ENCODE measurements at regions not wholly inside any gene's neighbourhood (a gene's known extent, or its start where the extent isn't known, plus 50 kb on each side); places are given as distances from the start of the nearest gene placed in this dataset.
"Not testable (repeated sequence)": the region's sequence is repeated elsewhere in the genome, so short reads cannot be mapped to it uniquely, and the experiment has no call there.

- Histone ChIP-seq H3K4me1 (ENCODE audit: control insufficient read depth, insufficient read depth, low read length) (no peaks in the 10 kb centered on the region), H3K4me3 (ENCODE audit: low read length in 2 of 2) (no peak overlapping the region), H3K36me3 (ENCODE audit: control insufficient read depth in 2 of 2, insufficient read depth in 2 of 2, low read length in 2 of 2) (no peaks in the 10 kb centered on the region), H3K27ac (ENCODE audit: low read length) (no peak overlapping the region), H3K9ac (ENCODE audit: low read length in 2 of 2) (no peak overlapping the region), H3K9me3 (ENCODE audit: control insufficient read depth in 2 of 2, low read length in 2 of 2) (no peaks in the 10 kb centered on the region), H3K27me3 (ENCODE audit: control insufficient read depth in 1 of 2, insufficient read depth in 2 of 2, low read length in 2 of 2) (no peaks in the 10 kb centered on the region)
Observed at GRCh38 chr9:117815315-117815714, 111.1 kb downstream of the TLR4 start.

DNA sequence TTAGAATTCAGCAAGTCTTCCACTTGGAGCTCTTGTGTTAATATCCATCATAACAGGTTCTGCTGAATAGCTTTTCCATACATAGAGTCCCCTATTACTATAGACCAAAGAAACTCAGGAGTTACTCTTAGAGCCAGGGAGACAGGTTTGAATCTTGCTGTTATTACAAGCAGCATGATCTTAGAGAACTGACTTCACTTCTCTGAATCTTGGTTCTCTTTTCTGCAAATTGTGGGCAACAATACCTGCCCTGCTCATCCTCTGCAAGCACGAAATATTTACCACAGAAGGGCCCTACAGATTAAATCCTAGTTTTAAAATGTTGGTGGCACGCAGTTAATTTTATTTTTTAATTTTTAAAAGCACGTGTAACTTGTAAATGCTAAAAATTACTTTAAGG, 111.7 kb downstream of the TLR4 start:
- no peaks in the 10 kb centered on the region for H3K27me3 ChIP-seq (ENCODE audit: control insufficient read depth in 1 of 2, insufficient read depth in 2 of 2, low read length in 2 of 2)

DNA sequence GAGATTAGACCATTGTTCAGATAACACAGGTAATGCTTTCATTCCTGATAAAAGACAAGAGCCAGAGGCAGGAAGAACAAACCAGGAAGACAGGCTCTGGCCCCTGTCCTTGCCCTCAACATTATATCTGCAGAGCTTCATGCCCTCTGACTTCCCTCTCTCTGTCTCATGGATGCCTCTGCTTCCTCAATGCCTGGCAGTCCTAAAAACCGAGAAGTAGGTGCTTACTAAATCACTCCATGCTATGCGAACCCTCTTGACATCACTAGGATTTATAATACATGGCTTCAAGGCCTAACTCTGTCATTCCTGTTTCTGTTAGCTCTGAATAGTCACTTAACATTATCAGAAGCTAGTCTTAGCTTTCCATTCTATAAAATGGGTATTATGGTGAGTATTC, 117.8 kb downstream of the TLR4 start:
- Histone ChIP-seq H3K4me1 (ENCODE audit: control insufficient read depth, insufficient read depth, low read length) (no peaks in the 10 kb centered on the region), H3K9ac (ENCODE audit: low read length in 2 of 2) (no peak overlapping the region), H3K36me3 (ENCODE audit: control insufficient read depth in 2 of 2, insufficient read depth in 2 of 2, low read length in 2 of 2) (no peaks in the 10 kb centered on the region), H3K9me3 (ENCODE audit: control insufficient read depth in 2 of 2, low read length in 2 of 2) (no peaks in the 10 kb centered on the region), H3K27me3 (ENCODE audit: control insufficient read depth in 1 of 2, insufficient read depth in 2 of 2, low read length in 2 of 2) (no peaks in the 10 kb centered on the region), H3K4me3 (ENCODE audit: low read length in 2 of 2) (no peak overlapping the region), H3K27ac (ENCODE audit: low read length) (no peak overlapping the region)

More for the DNA sequence above, 111.7 kb downstream of the TLR4 start:
- H3K4me1 ChIP-seq (ENCODE audit: control insufficient read depth, insufficient read depth, low read length): no peaks in the 10 kb centered on the region
- H3K9ac ChIP-seq (ENCODE audit: low read length in 2 of 2): no peak overlapping the region
- H3K36me3 ChIP-seq (ENCODE audit: control insufficient read depth in 2 of 2, insufficient read depth in 2 of 2, low read length in 2 of 2): no peaks in the 10 kb centered on the region
- no peak overlapping the region for H3K4me3 ChIP-seq (ENCODE audit: low read length in 2 of 2)
- no peak overlapping the region for H3K27ac ChIP-seq (ENCODE audit: low read length)
- no peaks in the 10 kb centered on the region for H3K9me3 ChIP-seq (ENCODE audit: control insufficient read depth in 2 of 2, low read length in 2 of 2)

- Histone ChIP-seq H3K4me1 (ENCODE audit: control insufficient read depth, insufficient read depth, low read length) (no peaks in the 10 kb centered on the region), H3K9ac (ENCODE audit: low read length in 2 of 2) (no peak overlapping the region), H3K4me3 (ENCODE audit: low read length in 2 of 2) (no peak overlapping the region), H3K27ac (ENCODE audit: low read length) (no peak overlapping the region), H3K27me3 (ENCODE audit: control insufficient read depth in 1 of 2, insufficient read depth in 2 of 2, low read length in 2 of 2) (no peaks in the 10 kb centered on the region), H3K36me3 (ENCODE audit: control insufficient read depth in 2 of 2, insufficient read depth in 2 of 2, low read length in 2 of 2) (no peaks in the 10 kb centered on the region), H3K9me3 (ENCODE audit: control insufficient read depth in 2 of 2, low read length in 2 of 2) (no peaks in the 10 kb centered on the region)
Observed at GRCh38 chr9:117823576-117823975, 119.4 kb downstream of the TLR4 start.

DNA sequence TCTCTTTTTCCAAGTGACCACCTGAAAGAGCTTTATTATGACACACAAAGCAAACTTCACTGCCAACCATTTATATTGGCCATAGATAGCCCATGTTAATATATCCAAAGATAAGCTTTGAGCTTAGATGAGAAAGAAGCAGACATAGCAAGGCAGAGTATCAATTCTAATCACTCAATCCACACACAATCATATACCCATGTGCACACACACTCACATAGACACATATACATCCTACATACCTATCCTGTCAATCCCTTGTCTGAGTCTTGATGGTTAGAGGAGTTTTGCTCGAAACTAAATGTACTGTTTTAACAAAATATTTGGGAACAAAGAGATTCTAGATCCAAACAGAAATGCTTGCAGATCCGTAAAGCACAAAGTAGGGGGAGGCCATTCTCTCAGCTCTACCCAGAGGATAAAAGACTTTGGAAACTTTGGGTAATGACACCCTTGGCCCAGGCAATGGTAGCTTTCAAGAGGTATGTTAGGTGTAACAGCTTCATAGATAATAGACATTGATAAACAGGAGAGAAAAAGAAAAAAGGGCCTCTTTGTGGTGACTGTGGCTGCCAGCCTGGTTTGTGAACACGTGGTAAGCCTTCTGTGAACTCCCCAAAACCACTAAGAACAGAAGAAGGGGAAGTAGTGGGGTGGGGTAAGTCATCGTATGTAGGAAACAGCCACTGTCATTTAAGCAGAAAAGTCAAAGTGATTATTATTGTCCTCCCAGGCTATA, 121.6 kb downstream of the TLR4 start:
- Histone ChIP-seq H3K27me3 (ENCODE audit: control insufficient read depth in 1 of 2, insufficient read depth in 2 of 2, low read length in 2 of 2) (no peaks in the 10 kb centered on the region), H3K36me3 (ENCODE audit: control insufficient read depth in 2 of 2, insufficient read depth in 2 of 2, low read length in 2 of 2) (no peaks in the 10 kb centered on the region), H3K9ac (ENCODE audit: low read length in 2 of 2) (no peak overlapping the region), H3K27ac (ENCODE audit: low read length) (no peak overlapping the region), H3K4me1 (ENCODE audit: control insufficient read depth, insufficient read depth, low read length) (no peaks in the 10 kb centered on the region), H3K4me3 (ENCODE audit: low read length in 2 of 2) (no peak overlapping the region), H3K9me3 (ENCODE audit: control insufficient read depth in 2 of 2, low read length in 2 of 2) (no peaks in the 10 kb centered on the region)

DNA sequence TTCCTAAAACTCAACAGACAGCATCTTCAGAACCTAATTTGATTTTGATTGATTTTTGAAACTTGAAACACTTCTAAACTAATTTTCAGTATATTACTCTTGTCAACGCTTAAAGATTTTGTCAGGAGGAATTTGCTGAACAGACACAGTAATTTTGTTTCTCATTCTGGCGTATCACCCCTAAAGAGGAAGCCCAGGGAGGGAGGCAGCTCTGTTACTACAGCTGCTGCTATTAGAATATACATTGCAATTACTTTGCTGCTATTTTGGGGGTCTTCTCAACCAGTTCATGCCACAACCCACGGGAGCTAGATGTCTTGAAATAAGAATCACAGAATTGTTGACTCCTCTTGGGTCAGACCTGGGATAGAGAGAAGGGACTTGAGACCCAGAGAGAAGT, 122.6 kb downstream of the TLR4 start:
- H3K4me3 ChIP-seq (ENCODE audit: low read length in 2 of 2): no peak overlapping the region
- H3K4me1 ChIP-seq (ENCODE audit: control insufficient read depth, insufficient read depth, low read length): no peaks in the 10 kb centered on the region
- no peaks in the 10 kb centered on the region for H3K27me3 ChIP-seq (ENCODE audit: control insufficient read depth in 1 of 2, insufficient read depth in 2 of 2, low read length in 2 of 2)
- no peaks in the 10 kb centered on the region for H3K36me3 ChIP-seq (ENCODE audit: control insufficient read depth in 2 of 2, insufficient read depth in 2 of 2, low read length in 2 of 2)
- H3K9me3 ChIP-seq (ENCODE audit: control insufficient read depth in 2 of 2, low read length in 2 of 2): no peaks in the 10 kb centered on the region
- H3K9ac ChIP-seq (ENCODE audit: low read length in 2 of 2): no peak overlapping the region
- H3K27ac ChIP-seq (ENCODE audit: low read length): no peak overlapping the region

GRCh38 chr9:117827456-117827855, 123.3 kb downstream of the TLR4 start:
- Histone ChIP-seq H3K27me3 (ENCODE audit: control insufficient read depth in 1 of 2, insufficient read depth in 2 of 2, low read length in 2 of 2) (no peaks in the 10 kb centered on the region), H3K27ac (ENCODE audit: low read length) (no peak overlapping the region), H3K4me1 (ENCODE audit: control insufficient read depth, insufficient read depth, low read length) (no peaks in the 10 kb centered on the region), H3K36me3 (ENCODE audit: control insufficient read depth in 2 of 2, insufficient read depth in 2 of 2, low read length in 2 of 2) (no peaks in the 10 kb centered on the region), H3K4me3 (ENCODE audit: low read length in 2 of 2) (no peak overlapping the region), H3K9ac (ENCODE audit: low read length in 2 of 2) (no peak overlapping the region), H3K9me3 (ENCODE audit: control insufficient read depth in 2 of 2, low read length in 2 of 2) (no peaks in the 10 kb centered on the region)

DNA sequence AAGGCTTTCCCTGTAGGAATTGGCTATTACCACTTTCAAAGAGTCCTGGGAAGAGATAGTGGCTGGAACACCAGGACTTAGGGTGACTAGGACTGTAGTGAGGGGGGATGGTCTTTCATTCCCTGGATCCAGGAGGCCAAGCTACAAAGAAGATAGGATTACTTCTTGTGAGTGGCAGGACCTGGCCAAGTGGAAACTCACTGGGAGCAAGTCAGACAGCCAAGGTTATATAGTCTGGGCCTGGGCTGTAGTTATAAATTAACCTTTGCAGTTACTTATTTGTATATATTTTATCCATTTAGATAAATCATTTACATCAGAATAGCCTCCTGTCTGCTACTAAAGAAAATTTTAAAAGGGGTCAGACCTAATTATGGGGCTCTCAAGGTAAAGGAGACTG, 124.3 kb downstream of the TLR4 start:
- H3K9ac ChIP-seq (ENCODE audit: low read length in 2 of 2): no peak overlapping the region
- no peaks in the 10 kb centered on the region for H3K36me3 ChIP-seq (ENCODE audit: control insufficient read depth in 2 of 2, insufficient read depth in 2 of 2, low read length in 2 of 2)
- H3K27ac ChIP-seq (ENCODE audit: low read length): no peak overlapping the region
- no peaks in the 10 kb centered on the region for H3K9me3 ChIP-seq (ENCODE audit: control insufficient read depth in 2 of 2, low read length in 2 of 2)
- H3K27me3 ChIP-seq (ENCODE audit: control insufficient read depth in 1 of 2, insufficient read depth in 2 of 2, low read length in 2 of 2): no peaks in the 10 kb centered on the region
- H3K4me1 ChIP-seq (ENCODE audit: control insufficient read depth, insufficient read depth, low read length): no peaks in the 10 kb centered on the region
- no peak overlapping the region for H3K4me3 ChIP-seq (ENCODE audit: low read length in 2 of 2)

DNA sequence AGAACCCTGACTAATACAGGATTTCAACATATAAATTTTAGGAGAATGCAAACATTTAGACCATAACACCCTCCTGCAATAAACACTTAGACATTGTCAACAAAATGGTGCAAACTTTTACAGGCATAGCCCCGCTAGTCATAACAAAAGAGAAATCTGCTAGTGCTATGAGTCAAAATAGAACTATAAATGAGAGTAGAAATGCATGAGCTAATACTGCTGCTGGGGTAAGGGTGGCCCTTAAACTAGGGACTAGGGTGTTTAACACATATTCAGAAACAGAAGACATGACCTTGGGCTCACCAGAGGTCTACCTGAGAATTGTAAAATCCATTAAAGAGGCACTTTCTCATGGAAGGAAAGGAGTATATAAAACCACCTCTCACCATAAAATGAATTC, 131.6 kb downstream of the TLR4 start:
- Histone ChIP-seq H3K27ac (ENCODE audit: low read length) (no peak overlapping the region), H3K9me3 (ENCODE audit: control insufficient read depth in 2 of 2, low read length in 2 of 2) (no peaks in the 10 kb centered on the region), H3K4me1 (ENCODE audit: control insufficient read depth, insufficient read depth, low read length) (no peaks in the 10 kb centered on the region), H3K36me3 (ENCODE audit: control insufficient read depth in 2 of 2, insufficient read depth in 2 of 2, low read length in 2 of 2) (no peaks in the 10 kb centered on the region), H3K27me3 (ENCODE audit: control insufficient read depth in 1 of 2, insufficient read depth in 2 of 2, low read length in 2 of 2) (no peaks in the 10 kb centered on the region), H3K4me3 (ENCODE audit: low read length in 2 of 2) (no peak overlapping the region), H3K9ac (ENCODE audit: low read length in 2 of 2) (no peak overlapping the region)

DNA sequence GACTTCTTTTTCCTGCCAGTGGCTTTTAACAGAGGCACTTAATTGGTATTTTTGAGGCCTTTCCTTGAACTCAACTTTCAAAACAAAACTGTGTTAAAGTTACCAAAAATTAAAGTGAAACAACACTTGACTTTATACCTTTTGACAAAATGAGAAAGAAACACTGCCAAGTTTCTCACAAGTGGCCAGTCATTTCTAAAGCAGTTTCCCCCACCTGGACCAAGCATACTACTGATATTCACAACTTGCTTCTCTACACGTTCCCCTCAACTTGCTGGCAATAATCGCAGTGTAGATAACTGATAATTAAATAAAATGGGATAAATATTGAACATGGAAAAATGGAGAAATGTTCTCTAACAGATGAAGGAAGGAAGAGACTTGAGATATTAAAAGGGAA, 135.7 kb downstream of the TLR4 start:
- no peaks in the 10 kb centered on the region for H3K4me1 ChIP-seq (ENCODE audit: control insufficient read depth, insufficient read depth, low read length)
- no peak overlapping the region for H3K4me3 ChIP-seq (ENCODE audit: low read length in 2 of 2)
- H3K36me3 ChIP-seq (ENCODE audit: control insufficient read depth in 2 of 2, insufficient read depth in 2 of 2, low read length in 2 of 2): no peaks in the 10 kb centered on the region
- H3K9ac ChIP-seq (ENCODE audit: low read length in 2 of 2): no peak overlapping the region
- H3K9me3 ChIP-seq (ENCODE audit: control insufficient read depth in 2 of 2, low read length in 2 of 2): no peaks in the 10 kb centered on the region
- no peak overlapping the region for H3K27ac ChIP-seq (ENCODE audit: low read length)
- H3K27me3 ChIP-seq (ENCODE audit: control insufficient read depth in 1 of 2, insufficient read depth in 2 of 2, low read length in 2 of 2): no peaks in the 10 kb centered on the region

DNA sequence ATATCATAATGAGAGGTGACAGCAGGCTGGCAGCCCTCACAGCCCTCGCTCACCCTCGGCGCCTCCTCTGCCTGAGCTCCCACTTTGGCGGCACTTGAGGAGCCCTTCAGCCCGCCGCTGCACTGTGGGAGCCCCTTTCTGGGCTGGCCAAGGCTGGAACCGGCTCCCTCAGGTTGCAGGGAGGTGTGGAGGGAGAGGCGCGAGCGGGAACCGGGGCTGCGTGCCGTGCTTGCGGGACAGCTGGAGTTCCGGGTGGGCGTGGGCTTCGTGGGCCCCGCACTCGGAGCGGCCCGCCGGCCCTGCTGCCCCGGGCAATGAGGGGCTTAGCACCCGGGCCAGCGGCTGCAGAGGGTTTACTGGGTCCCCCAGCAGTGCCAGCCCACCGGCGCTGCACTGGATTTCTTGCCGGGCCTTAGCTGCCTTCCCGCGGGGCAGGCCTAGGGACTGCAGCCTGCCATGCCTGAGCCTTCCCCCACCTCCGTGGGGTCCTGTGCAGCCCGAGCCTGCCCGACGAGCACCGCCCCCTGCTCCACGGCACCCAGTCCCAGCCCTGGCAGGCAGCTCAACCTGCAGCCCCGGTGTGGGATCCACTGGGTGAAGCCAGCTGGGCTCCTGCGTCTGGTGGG, 147.7 kb downstream of the TLR4 start:
- H3K27ac ChIP-seq (ENCODE audit: low read length); H3K4me3 ChIP-seq (ENCODE audit: low read length in 2 of 2); H3K9ac ChIP-seq (ENCODE audit: low read length in 2 of 2); H3K9me3 ChIP-seq (ENCODE audit: control insufficient read depth in 2 of 2, low read length in 2 of 2); H3K4me1 ChIP-seq (ENCODE audit: control insufficient read depth, insufficient read depth, low read length); H3K27me3 ChIP-seq (ENCODE audit: control insufficient read depth in 1 of 2, insufficient read depth in 2 of 2, low read length in 2 of 2); H3K36me3 ChIP-seq (ENCODE audit: control insufficient read depth in 2 of 2, insufficient read depth in 2 of 2, low read length in 2 of 2): not testable (repeated sequence)

All from stomach smooth muscle (tissue), 2 donors.